Ramos (cell line): ENCODE measurements at regions not wholly inside any gene's neighbourhood (a gene's known extent, or its start where the extent isn't known, plus 50 kb on each side); places are given as distances from the start of the nearest gene placed in this dataset.

Source experiments
- in situ Hi-C: fragments of 300-500 bp; cut with MboI; formaldehyde crosslinking; loops from one replicate; pipeline ENCODE4 v1.14.3; 2022; ENCODE audit warnings: low sequenced_read_pairs; ENCODE audit not compliant: unreplicated experiment

DNA sequence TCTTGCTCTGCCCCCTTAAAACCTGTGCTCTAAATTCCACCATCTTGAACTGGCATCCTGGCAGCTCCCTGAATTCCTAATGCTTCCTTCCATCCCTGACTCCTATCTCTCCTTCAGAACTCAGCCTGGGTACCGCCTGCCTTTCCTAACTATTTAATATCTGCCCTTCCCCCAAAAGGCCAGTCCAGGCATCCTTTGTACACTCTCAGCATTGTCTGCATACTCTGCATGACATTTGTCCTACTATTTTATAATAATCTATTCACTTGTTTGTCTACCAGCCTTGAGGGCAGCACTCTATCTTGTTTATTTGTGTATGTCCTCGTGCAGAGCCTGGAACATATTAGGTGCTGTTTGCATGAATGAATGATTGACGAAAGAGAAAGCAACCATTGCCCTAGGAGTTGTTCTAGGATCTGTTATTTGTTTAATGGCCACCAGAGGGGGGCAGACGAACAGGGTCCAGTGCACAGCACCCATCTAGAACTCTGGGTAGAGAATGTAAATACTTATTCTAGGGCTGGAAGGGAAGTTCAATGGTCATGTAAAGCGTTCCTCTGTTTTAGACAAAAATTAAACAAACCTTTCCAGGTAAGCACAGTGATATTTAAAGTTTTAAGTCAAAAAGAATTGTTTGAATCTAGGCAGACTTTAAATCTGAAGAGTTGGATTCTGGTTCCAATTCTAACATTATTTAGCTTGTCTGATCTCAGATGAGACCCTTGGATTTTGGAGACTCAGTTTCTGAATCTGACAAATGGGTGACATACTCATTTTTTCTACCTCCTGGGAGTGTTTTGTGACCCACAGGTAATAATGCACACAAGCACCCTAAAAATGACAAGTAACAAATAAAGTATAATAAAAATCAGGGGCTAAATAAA, 125.8 kb upstream of the GALNT15 start:
- in situ Hi-C loops, result no loop called here

DNA sequence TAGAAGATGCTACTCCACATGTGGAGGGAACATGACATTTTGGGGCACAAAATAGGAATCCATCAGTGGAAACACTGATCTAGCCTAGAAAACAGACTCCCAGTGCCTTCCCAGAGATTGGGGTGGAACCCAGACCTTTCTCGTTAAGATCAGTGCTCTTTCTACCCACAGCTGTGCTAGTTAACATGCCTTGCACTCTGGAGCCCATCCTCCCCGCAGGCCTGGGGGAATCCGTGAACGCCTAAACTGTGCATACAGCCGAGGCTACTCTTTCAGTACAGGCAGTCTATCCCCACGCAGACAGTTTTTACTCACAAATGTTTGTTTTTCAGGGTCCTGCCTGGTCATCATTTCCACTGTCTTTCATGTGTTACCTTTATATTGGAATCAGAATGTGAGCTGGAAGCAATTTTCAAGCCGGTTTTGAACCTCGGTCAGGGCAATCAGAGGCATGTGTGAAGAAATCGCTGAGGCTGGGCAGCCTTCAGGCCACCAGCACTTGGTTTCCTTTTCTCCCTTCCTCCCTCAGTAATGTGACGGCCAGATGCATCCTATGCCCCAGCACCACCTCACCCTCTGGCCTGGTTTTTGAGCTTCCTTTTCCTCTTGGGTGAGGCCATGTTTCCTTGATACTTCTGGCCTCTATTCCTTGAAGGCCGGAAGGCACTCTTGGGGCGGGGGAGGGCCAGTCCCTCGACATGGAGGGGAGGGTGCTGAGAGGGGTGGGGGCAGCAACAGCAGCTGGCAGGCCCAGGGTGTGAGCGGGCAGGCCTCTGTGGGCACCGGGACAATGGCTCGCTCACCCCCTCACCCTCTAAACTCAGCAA, 123.6 kb upstream of the GALNT15 start:
- in situ Hi-C loops, result loop anchor here (10.0 kb wide), 1 partner anchor 194 kb away; no protein-coding TSS in a partner anchor

DNA sequence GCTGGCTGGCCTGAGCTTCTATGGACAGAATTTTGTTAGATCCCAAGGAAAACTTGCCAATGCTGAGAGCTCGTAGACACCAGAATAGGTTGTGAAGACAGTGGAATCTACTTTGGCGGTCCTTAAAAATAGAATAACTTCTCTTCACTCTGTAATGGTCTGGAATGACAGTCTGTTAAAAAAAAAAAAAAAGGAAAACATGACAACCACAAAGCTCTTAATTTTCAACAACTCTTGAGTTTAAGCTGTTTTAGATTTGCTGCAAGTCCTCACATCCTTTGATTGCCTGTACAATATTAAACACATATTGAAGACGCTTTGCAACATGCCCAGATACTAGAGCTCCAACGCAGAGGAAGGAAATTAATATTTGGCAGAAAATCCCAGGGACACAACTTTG, 122.8 kb upstream of the GALNT15 start:
- in situ Hi-C loops, result loop anchor here (10.0 kb wide), 1 partner anchor 193 kb away; no protein-coding TSS in a partner anchor

DNA sequence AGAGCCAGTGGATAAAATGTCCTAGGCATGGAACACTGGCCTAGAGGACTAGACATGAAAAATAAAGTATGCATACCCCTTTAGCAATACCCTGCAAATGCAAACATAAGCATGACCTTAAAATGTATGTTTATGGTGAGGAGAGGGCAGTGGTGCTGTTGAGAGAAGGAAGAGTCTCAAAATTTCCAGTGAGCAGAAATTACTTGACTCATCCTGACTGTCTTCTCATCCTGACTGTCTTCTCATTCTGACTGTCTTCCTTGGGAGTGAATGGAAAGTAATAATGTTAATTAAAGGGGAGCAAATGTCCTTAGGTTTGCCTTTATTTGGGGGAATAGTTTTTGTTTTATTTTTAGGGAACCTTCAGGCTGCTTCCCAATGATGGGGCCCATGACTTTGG, 121.5 kb upstream of the GALNT15 start:
- in situ Hi-C loops, result loop anchor here (10.0 kb wide), 1 partner anchor 192 kb away; no protein-coding TSS in a partner anchor

DNA sequence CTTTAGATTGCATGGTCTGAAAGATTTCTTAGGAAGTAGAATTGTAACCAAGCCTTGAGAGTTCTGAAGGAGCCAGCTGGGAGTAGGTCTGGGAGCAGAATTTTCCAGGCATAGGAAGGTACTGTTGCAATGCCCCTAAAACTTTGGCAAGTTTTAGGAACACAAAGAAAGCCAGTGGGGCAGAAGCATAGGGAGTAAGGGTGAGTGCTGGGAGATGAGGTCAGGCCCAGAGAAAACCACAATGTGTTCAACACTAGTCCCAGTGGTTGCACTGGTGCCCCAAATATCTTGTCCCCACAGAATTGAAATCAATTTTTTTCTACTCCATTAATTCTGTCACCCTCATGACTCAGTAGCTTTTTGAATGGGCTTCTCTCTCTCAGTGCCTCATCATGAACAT, 120.7 kb upstream of the GALNT15 start:
- in situ Hi-C loops, result loop anchor here (10.0 kb wide), 1 partner anchor 191 kb away; no protein-coding TSS in a partner anchor

DNA sequence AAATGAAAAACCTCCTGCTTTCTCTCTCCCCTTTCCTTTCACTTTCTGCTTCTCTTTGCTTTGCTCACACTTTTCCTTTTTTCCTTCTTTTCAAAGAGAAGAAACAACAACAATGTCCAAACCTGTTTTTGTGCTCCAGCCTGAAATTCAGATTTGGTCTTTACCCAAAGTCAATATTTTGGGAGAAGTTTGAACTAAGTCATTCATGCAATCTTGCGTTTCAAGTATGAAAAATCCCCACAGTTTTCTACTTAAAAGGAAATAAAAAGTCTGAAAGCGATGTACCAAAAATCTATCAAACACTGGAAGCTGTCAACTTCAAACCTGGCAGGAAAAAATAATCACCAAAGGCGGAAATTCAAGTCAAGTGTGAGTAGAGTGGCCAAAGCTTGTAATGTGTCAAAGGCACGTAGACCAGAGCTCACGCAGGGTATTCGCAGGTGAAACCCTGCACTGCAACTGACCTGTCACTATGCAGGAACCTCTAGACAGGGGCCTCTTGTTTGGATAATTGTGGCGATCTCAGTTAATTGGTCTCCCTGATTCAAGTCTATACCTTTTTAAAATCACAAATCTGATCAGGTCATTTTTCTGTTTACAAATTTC, 118.8 kb upstream of the GALNT15 start:
- in situ Hi-C loops, result loop anchor here (10.0 kb wide), 1 partner anchor 189 kb away; no protein-coding TSS in a partner anchor

DNA sequence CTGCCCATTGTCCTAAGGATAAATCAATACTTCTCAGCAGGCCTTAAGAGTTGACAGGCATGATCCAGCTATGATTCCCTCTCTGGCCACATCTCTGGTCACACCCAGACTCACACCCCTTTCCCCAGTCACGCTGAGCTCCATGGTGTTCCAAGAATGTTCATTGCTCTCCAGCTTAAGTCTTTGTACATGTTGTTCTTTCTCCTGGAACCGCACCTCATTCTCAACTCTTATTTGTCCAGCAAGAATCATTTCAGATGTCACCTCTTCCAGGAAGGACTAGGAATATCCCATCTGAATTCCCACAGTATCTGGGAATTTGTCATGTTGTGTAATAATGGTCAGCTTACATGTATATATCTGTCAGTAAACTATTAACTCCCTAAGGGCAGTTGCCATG, 118.3 kb upstream of the GALNT15 start:
- in situ Hi-C loops, result loop anchor here (10.0 kb wide), 1 partner anchor 189 kb away; no protein-coding TSS in a partner anchor

DNA sequence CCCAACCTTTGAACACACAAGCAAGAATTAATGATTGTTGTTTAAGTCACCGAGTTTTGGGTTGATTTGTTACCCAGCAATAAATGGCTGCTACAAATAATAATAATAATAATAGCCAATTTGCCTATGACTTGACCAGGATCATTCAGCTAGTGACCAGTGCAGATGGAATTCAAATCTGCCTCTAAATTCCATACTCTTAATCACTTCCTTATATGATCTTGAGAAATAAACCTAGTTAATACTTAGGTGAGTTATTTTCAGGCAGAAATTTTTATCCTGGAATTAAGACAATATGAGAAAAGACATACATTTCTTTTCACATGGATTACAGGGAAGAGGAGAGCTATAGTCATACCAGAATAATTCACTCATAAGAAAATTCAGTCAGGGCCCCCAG, 116.0 kb upstream of the GALNT15 start:
- in situ Hi-C loops, result loop anchor here (10.0 kb wide), 1 partner anchor 186 kb away; no protein-coding TSS in a partner anchor

DNA sequence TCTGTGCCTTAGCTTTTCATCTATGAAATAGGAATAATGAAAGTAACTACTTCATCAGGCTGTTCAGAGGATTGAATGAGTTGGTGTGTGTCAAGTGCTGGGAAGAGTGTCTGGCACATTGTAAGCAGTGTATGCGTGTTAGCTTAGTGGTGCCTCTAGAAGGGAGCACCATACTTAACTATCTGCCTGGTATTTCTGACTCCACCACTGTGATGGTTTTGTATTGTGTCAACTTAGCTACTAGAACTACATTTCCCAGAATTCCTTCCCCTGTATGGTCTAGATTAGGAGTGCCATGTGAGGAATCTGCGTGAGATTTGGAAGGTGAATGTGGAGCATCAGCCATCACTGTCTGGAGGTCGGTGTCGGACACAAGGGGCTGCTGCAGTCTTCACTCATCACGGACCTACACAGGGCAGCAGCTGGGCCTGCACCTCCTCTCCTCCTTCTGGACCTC, 115.4 kb upstream of the GALNT15 start:
- in situ Hi-C loops, result loop anchor here (10.0 kb wide), 1 partner anchor 186 kb away; no protein-coding TSS in a partner anchor

DNA sequence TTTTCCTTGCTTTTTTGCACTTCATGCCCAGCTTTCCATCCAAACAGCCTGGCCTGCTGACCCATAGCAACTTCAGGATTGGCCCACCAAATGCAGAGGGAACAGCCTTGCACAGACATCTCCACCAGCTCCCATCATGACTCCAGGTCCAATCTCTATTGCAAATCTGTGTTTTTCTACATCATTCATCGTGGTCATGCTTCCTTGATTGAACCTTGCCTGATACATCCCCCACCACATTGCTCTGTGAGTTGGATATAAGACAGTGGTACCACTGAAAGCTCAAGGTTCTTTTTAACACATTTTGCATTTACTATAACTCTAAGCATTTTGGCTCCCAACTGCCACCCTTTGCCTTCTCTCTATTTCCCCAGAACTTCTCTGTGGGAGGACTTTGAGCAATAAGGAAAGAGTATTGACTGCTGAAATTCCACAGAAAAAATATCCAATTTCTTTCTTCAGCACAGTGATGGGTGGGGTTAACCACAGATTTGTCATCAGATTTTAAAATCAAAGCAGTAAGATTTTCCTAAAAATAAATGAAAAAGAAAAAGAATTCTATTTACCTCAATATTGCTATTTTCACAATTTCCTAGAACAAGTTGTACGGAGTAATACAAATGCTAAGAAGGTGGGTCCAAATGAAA, 114.6 kb upstream of the GALNT15 start:
- in situ Hi-C loops, result loop anchor here (10.0 kb wide), 1 partner anchor 185 kb away; no protein-coding TSS in a partner anchor

DNA sequence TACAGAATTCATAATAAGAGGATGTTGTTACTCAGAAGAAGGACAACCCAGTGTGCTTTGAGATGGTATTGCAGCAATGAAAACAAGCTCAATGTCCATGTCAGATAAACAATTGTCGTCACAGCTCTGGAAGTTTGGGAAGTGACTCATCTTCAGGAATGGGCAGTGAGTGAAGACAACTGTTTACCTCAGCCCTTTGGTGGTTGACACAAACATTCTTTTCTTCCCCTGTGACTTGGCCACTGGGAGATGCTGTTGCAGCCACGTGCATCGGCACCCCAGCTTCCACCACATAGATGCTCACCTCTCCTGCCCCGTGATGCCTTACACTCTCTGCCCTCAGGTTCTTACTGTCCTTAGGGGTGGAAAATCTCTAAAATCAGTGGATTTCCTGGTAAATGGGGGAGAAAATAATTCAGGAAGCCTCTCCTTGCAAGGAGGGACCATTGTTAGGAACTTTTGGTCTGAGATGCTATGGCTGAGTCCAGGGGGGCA, 114.1 kb upstream of the GALNT15 start:
- in situ Hi-C loops, result no loop called here

DNA sequence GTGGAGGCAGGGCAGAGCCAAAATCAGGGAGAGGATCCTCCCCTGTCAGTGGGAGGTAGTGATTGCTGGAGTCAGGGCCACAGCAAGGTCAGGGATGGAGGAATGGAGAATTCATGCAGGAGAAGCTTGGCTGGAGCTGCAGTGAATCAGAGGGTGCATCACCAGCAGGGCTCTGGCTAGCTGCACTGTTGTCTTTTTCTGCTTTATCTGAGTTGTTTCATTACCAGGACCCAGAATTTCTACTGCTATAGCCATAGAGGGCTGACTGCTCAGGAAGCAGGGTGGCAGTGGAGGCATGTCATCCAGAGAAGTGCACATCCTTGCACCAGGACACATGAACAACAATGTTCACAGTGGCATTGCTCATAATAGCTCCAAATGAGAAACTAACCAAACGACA, 113.5 kb upstream of the GALNT15 start:
- in situ Hi-C loops, result no loop called here

DNA sequence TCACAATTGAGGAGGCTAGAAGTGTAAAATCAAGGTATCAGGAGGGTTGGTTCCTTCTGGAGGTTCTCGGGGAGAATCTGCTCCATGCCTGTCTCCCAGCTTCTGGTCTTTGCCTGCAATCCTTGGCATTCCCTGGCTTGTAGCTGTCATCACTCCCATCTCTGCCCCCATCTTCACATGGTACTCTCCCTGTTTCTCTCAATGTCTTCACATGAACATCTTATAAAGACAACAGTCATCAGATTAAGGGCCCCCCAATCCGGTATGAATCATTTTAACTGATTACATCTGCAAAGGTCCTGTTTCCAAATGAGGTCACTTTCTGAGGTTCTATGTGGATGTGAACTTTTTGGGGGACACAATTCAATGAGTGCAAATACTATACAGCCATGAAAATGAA, 113.0 kb upstream of the GALNT15 start:
- in situ Hi-C loops, result no loop called here

DNA sequence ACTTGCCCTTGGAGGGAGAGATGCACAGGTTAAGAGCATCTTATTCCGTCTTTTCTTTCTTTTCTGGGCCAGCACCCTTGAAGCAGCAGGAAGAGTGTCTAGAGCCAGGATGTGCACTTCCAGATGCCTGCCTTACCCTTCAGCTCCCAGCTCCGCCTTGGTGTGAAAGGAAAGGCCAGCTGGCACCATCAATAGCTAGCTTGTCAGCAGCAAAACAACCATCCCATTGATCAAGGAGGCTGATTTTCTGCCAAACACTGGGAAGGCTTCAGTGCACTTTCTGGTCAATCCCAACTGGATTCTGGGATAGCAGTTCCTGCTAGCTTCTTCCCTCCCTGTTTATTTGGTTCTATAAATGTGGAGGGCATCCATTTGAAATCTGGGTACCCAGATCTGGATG, 110.9 kb upstream of the GALNT15 start:
- in situ Hi-C loops, result no loop called here

DNA sequence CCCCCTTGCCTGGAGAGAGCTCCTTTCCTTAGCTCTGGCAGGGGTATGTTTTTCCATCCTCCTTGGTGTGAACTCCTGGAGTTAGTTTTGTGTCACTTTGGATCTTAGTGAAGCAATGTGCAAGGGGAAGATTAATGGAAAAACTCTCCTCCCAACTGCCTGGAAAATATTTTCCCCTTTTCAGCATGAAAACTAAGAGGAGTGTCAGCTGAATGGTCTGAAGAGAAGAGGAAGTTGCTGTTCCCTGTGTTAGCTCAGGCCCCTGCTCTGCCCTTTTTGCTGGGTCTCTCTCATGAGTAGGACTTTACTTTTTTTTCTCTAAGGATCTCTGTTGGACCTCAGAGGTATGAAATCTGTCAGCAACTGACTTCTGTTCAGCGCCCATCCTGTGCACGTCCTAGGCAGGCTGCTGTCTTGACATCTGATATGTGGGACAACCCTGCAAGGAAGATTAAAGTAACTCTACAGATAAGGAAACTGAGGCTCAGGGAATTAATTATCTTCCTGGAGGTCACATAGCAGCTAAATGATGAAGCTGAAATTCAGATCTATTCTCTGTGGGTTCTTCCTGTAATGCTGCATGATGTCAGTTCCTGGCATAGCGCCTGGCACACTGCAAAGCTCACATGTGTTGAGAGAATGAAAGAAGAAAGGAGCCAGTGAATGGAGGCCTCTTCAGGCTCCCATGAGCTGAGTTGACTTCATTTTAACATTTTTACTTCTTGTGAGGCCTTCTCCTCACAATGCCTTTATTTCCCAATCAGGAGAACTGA, 109.7 kb upstream of the GALNT15 start:
- in situ Hi-C loops, result no loop called here

DNA sequence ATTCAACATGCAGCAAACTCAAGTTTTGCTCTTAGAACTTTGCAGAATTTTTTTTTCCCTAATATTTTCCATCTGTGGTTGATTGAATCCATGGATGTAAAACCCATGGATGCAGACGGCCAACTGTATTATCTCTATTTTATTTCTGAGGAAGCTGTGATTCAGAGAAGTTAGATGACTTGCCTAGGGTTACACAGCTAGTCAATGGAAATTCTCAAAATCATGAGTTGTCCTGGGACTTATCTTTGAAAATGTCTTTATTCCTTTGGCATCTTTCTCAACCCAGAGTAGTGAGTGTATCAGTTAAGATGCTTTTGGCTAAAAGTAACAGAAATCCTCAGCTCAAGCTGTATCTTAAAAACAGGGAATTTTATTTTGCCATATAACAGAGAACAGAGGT, 107.9 kb upstream of the GALNT15 start:
- in situ Hi-C loops, result no loop called here

DNA sequence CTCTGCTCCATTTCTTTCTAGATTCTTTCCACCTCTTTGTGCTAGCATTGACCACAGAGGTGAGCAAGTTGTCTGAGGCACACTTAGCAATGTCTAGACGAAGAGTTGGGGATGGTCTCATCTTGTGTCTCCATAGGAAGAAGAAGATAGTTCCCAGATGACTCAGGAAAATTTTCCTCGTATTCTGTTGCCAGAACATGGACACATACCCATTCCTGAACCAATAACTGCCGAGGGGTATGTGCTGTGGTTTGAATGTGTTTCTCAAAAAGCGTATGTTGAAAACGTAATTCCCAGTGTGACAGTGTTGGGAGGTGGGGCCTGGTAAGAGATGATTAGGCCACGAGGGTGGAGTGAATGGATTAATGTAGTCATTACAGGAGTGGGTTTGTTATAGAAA, 107.5 kb upstream of the GALNT15 start:
- in situ Hi-C loops, result no loop called here

DNA sequence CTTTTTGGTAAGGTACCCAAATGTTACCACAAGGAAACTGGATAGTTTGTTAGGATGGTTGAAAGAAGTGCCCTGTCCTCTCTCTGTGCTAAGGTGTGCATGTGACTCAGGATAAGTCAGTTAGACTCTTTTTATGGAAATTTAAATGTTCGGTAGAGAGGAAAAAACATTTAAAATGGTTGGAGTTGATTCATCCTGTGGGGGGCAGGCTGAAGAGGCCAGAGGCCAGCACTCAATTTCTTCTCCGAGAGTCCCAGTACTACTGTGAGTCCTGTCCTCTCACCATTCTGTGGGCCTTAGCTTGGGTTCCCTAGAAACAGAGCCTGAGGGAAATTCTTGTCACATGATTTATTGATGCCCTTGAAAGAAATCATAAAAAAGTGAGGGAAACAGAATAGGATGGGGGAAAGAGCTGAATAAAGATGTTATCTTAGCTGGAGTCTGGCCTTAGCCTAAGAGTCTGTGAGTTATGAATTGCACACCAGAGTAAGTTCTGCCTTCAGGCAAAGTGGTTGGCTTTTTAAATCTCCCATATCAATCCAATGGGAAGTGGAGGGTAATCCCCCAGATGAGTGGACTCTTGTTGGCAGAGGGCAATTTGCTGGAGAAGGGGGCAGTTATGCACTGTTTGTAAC, 106.5 kb upstream of the GALNT15 start:
- in situ Hi-C loops, result no loop called here
